Neural progenitor cell (in vitro differentiated cells): ENCODE measurements at regions not wholly inside any gene's neighbourhood (a gene's known extent, or its start where the extent isn't known, plus 50 kb on each side); places are given as distances from the start of the nearest gene placed in this dataset.

Source experiments
- EZH2 ChIP-seq: fragments of 200-600 bp; sonication (generic); IDR thresholded peaks from 2 replicates; pipeline ENCODE4 v1.6.1; 2017; ENCODE audit warnings: antibody characterized with exemption, mild to moderate bottlenecking, moderate library complexity
- EZH2phosphoT487 ChIP-seq: fragments of 200-600 bp; sonication (generic); IDR thresholded peaks from 2 replicates; pipeline ENCODE4 v1.6.1; 2017; ENCODE audit warnings: antibody characterized with exemption
- TF ChIP-seq, protein P1 (sequence below): fragments of 200-600 bp; sonication (generic); IDR thresholded peaks from 2 replicates; pipeline ENCODE4 v1.5.1; 2017; ENCODE audit warnings: antibody characterized with exemption, mild to moderate bottlenecking

DNA sequence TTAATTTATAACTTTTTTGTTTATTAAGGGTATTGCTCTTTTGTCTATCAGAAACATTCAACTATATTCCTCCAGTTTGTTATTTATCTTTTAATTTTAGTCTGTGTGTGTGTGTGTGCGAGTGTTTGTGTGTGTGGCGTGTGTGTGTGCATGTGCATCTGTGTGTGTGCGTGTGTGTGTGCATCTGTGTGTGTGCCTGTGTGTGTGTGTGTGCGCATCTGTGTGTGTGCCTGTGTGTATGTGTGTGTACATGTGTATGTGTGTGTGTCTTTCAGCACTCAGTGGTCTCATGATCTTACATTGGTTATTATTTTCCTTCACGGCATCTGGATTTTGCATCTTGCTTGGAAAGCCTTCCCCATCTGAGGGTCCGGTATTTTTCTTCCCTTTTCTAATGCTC, 281.1 kb upstream of the RTL1 start:
- TF ChIP-seq, protein P1, sequence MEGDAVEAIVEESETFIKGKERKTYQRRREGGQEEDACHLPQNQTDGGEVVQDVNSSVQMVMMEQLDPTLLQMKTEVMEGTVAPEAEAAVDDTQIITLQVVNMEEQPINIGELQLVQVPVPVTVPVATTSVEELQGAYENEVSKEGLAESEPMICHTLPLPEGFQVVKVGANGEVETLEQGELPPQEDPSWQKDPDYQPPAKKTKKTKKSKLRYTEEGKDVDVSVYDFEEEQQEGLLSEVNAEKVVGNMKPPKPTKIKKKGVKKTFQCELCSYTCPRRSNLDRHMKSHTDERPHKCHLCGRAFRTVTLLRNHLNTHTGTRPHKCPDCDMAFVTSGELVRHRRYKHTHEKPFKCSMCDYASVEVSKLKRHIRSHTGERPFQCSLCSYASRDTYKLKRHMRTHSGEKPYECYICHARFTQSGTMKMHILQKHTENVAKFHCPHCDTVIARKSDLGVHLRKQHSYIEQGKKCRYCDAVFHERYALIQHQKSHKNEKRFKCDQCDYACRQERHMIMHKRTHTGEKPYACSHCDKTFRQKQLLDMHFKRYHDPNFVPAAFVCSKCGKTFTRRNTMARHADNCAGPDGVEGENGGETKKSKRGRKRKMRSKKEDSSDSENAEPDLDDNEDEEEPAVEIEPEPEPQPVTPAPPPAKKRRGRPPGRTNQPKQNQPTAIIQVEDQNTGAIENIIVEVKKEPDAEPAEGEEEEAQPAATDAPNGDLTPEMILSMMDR: no peak
- TF ChIP-seq EZH2phosphoT487: no peak
- no peak for TF ChIP-seq EZH2
